NAMALWA (cell line): ENCODE measurements at regions not wholly inside any gene's neighbourhood (a gene's known extent, or its start where the extent isn't known, plus 50 kb on each side); places are given as distances from the start of the nearest gene placed in this dataset.
A peak's percentile ranks its signal among the peaks of the same experiment; 100 is the strongest.
"Not testable (repeated sequence)": the region's sequence is repeated elsewhere in the genome, so short reads cannot be mapped to it uniquely, and the experiment has no call there.

Source experiments
- DNase-seq: peaks from one replicate; pipeline ENCODE4 v3.0.0-alpha.2; 2015; ENCODE audit warnings: low spot score

- DNase-seq: peak; percentile 78
These were observed 208.7 kb downstream of the ICOS start for GRCh38 chr2:204145263-204145751.

- DNase-seq: no peak
These were observed 209.2 kb downstream of the ICOS start for GRCh38 chr2:204145791-204146190.

GRCh38 chr2:204147040-204147439 is 210.5 kb downstream of the ICOS start:
- DNase-seq: not testable (repeated sequence)

- DNase-seq: no peak
These were observed 214.2 kb downstream of the ICOS start for GRCh38 chr2:204150721-204151120.

- DNase-seq: no peak
These were observed 216.1 kb downstream of the ICOS start for GRCh38 chr2:204152616-204153015.

DNA sequence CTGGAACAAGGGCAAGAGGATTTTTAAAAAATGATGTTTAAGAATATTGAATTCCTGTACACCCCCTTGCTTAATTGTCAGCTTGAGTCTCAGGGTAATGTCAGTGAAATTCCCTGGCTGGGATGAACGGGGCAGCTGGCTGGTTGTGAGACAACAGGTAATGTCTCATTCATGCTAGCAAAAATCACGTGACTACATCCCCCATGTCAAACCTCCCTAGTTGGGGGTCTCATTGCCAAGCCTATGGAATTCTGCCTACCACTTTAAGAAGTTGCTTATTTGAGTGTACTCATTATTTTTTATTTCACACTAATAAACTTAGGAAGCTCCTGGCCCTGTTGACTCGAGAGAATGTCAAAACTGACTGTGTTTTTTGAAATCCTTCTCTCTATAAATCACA is 218.3 kb downstream of the ICOS start:
- no peak for DNase-seq

DNA sequence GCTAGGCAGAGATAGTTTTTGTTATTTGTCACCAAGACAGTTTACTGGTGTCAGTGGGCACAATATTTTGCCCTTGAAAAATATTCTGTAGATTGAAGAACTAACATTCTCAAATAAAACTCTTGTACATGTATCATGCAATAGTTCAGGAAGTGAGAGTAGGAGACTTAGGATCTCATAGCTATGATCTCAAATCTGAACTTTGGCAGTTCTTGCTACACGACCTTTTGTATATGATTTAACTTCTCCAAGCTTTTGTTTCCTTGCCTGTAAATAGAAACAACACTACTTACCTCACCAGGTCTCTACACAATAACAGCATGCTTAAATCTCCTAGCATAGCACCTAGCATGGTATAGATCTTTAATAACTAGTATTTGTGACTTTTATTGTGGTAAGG is 219.9 kb downstream of the ICOS start:
- no peak for DNase-seq

- DNase-seq: no peak
These were observed 221.1 kb downstream of the ICOS start for GRCh38 chr2:204157684-204158083.

- DNase-seq: no peak
These were observed 223.0 kb downstream of the ICOS start for GRCh38 chr2:204159526-204159925.

DNA sequence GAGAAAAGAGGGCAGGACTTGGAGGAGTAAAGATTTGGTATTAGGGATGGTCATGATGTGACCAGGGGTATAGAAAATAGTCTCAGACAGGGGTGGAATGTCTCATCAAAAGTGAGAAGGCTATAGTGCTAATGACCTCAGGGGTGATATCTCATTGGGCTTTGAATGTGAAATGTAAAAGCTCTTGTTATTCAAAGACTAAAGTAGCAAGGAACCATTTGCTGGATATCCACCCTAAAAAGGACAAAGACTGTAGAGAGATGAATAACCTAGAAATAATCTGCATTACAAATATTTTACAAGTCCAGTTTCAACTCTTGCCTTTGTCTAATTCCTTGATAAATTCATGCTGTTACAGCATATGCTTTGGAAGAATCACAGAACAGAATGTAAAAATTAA is 224.4 kb downstream of the ICOS start:
- no peak for DNase-seq

DNA sequence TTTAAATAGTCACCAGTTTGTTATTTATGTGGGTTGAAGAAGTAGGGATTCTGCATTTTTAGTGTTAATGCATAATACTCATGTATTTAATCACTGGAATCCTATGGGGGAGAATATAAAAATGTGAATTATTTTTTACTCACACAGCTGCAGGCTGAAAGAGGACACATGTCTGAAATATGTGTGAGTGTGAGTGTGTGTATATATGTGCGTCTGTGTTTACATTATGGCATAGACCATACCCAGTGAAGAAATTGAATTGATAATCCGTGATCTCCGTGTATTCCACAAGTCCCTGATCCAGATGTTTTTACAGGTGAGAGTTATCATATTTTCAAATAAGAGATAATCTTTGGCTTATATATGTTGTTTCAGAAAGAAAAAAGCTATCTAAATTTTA is 225.3 kb downstream of the ICOS start:
- no peak for DNase-seq

DNA sequence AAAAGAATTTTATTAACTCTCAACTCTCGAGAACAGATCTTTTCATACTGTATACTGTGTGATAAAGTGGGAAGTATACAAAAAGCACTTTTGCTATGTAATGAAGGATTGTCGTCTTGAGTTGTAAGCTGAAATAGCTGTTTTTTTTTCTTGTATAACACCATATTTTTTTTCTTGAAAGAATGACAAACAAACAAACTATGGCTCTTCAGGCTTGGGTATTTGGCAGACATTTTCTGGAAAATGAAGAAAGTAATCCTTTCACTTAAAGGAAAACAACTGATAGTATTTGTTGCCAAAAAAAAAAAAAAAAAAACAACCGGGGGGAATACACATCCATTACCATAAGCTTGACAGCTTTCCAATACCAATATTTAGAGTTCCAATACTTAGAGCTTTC is 230.4 kb downstream of the ICOS start:
- no peak for DNase-seq

- DNase-seq: not testable (repeated sequence)
These were observed 231.1 kb downstream of the ICOS start for GRCh38 chr2:204167670-204168069.

GRCh38 chr2:204170411-204170810 is 233.8 kb downstream of the ICOS start:
- no peak for DNase-seq

- DNase-seq: no peak
These were observed 235.0 kb downstream of the ICOS start for GRCh38 chr2:204171432-204172144.

GRCh38 chr2:204172145-204172600 is 235.6 kb downstream of the ICOS start:
- no peak for DNase-seq

GRCh38 chr2:204174034-204174433 is 237.5 kb downstream of the ICOS start:
- DNase-seq: no peak

DNA sequence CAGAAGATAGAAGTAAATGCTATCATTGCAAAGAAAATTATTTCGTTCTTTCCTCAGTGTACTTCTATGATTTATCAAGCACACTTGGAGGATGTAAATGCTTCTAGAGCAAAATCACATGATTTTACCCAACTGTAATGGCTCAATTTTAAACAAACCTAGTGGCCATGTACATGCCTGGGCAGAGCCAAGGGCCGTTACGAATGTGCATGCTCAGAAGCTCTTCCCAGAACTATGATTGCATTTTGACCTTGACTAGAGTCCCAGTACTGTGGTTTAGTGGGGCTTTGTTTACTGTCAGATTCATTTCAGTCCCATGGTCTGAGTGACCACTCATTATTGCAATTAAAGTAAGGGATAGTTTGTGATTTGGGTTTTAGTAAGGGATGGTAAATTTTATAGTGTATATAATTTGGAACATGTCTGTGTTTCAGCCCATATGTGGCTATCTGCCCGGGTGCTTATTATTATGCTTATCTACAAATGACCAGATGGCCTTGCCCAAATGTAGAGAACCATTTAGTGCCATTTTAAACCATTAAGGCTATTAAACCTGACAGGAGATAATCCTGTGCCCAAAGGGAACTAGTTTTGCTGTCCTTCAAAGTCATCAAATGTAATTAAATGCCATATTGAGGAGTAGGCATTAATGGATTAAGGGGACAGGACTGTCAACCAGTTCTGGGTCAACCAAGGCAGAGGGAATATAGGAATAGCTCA is 239.1 kb downstream of the ICOS start:
- DNase-seq: no peak

DNA sequence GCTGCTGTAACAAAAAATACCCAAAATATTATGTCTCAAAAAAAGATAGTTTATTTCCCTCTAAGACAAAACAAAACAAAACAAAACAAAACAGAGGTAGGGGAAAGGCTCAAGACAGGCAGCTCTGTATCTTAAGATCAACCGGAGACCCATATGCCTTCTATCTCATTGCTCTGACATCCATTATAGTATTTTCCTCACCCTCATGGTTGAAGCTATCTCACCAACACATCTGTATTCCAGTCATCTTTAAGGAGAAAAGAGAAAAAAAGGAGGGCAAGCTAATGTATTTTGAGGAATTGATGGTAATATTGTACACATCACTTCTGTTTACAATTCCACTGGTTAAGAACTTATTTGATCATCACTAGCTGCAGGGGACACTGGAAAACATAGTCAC is 239.7 kb downstream of the ICOS start:
- no peak for DNase-seq

GRCh38 chr2:204177251-204177976 is 240.9 kb downstream of the ICOS start:
- no peak for DNase-seq

DNA sequence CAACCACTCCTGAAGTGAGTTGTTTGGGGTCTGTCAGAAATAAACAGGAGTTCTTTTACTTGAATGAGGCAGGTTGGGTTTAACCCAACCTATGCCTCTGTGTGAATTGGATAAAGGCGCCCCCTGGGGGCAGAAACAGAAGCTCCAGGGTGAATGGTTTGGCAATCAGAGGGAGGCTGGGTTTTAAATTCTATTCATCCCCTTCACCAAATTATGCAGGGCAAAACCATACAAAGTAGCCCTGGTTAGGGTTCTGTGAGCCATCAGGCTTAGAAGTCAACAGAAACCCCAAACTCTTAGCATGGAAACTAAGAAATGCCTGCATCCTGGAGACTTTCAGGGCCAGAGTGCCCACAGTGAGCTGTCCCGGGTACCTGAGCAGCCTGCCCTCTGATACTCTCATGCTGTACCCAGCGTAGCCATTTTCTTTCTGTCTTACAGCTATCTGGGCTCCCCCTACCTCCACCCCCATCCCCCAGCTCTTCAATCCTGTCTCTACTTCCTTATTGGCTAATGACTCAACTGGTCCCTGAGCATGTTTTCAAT is 241.5 kb downstream of the ICOS start:
- DNase-seq: peak; percentile 63

DNA sequence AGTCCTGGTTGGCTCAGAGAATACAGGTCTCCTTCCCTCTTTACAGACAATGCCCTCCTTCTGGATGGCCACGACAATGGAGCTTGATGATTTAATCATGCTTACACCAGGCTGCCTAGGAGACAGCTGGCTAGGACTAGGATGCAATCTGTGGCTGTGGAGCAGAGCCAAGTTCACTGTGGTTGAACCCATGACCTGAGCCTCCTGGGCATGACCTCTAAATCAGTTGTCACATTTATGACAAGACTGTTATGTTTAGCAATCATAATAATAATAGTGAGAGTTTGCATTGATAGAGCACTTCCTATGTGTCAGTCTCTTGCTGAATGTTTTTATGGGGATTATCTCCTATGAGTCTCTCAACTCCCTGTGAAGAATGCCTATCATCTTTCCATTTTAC is 244.1 kb downstream of the ICOS start:
- no peak for DNase-seq

DNA sequence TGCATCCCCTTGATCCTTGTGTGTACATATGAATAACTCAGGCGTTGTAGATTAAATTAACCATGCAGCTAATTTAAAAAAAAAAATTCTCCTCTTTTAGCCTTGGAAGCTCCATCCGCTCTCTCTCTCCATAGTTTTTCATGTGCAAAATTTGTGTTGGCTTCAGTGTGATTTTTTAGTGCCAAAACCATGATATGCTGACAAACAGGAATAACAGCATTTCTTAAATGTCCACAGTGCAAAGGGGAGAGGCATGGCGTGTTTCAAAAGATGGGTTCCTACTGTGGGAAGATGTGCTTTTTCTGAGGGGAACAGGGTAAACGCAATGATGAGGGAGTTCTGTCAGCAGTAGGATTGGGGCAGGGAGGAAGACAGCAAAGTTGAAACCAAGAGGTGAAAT is 247.0 kb downstream of the ICOS start:
- no peak for DNase-seq
